ENCODE measurements at regions not wholly inside any gene's neighbourhood (a gene's known extent, or its start where the extent isn't known, plus 50 kb on each side); places are given as distances from the start of the nearest gene placed in this dataset.

DNA sequence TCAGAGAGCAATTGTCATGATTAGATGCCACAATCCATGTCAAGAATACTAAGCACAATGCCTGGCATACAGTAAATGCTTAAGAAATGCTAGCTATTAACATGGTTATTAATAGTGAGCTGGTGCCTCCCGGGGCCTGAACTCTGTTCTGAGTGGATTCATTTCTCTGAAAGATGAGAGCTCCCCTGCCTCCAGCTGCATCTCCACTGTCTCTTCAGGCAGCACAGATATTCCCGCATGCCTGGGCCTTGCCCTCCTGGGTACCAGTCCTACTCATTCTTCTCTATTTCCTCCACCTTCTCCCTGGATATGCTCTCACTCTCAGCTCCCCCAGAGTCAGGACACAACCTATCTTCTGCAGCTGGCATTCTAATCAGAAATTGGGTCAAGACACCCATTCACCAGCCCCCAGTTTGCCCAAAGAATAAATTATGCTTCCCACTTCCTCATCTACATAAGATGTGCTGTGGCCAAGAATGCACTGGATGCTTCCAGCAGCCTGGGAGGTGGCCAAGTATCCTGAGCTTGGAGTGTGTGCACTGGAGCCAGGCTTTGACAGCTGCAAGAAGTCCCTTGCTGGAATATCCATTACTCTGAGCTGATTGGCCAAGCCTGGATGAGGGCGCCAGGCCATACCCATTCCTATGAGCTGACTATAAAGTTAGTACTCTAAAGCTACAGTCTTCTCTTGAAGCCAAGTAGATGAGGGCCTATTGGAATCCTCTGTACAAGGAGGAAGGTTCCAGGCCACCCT lies 669.0 kb downstream of the ACTL7B start:
- Histone ChIP-seq H3K79me2 (ENCODE audit: insufficient read depth, low read length) (no peaks in the 10 kb centered on the region), H3K27me3 (ENCODE audit: insufficient read depth, low read length, poor library complexity, severe bottlenecking) (no peaks in the 10 kb centered on the region), H3K4me2 (ENCODE audit: low read depth, low read length, poor library complexity, severe bottlenecking) (no peak overlapping the region), H3K4me1 (ENCODE audit: insufficient read depth, low read length, poor library complexity, severe bottlenecking) (no peaks in the 10 kb centered on the region), H4K20me1 (ENCODE audit: insufficient read depth, low read length, poor library complexity, severe bottlenecking) (no peaks in the 10 kb centered on the region), H3K9ac (ENCODE audit: low read depth, low read length, poor library complexity, severe bottlenecking) (no peak overlapping the region), H3K4me3 (ENCODE audit: low read length, poor library complexity, severe bottlenecking) (no peak overlapping the region), H3K9me2 (replicated peaks; ENCODE audit: low read depth, low read length) (no peaks in the 10 kb centered on the region), H3F3A (ENCODE audit: low read depth) (no peaks in the 10 kb centered on the region), H3K9me3 (ENCODE audit: insufficient read depth, low read depth, low read length) (no peaks in the 10 kb centered on the region), H2AFZ (ENCODE audit: low read length) (no peak overlapping the region), H3K36me3 (ENCODE audit: insufficient read depth, low read length) (no peaks in the 10 kb centered on the region)
- TF ChIP-seq EZH2phosphoT487 (IDR thresholded peaks at IDR 0.05; ENCODE audit: borderline replicate concordance), result no peak
- no peak for TF ChIP-seq CTCF (conservative IDR thresholded peaks at IDR 0.05; ENCODE audit: low read length)

GRCh38 chr9:108185613-108186012 lies 670.2 kb downstream of the ACTL7B start:
- no peak for TF ChIP-seq CTCF (conservative IDR thresholded peaks at IDR 0.05; ENCODE audit: low read length)
- TF ChIP-seq EZH2phosphoT487 (IDR thresholded peaks at IDR 0.05; ENCODE audit: borderline replicate concordance), result no peak
- no peak overlapping the region for H3K4me3 ChIP-seq (ENCODE audit: low read length, poor library complexity, severe bottlenecking)

DNA sequence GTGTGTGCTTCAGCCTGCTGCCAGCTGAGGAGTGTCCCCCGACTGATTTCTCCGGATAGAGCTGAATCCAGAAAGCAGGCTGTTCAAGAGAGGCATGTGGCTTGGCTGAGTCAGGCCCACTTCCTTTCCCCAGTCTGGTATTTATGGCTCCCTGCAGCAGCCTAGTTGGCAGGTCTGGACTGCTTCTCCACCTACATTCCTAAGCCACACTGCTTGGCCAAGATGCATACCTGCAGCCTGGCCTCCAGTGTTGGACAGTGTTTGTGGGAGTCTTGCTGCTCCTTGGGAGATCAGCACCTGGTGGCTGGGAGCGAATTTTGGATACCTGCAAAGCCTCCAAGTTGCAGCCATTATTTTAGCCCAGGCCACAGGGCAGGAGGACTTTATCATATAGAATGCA lies 670.8 kb downstream of the ACTL7B start:
- Histone ChIP-seq H3K36me3 (ENCODE audit: insufficient read depth, low read length) (no peaks in the 10 kb centered on the region), H3K9me3 (ENCODE audit: insufficient read depth, low read depth, low read length) (no peaks in the 10 kb centered on the region; the same call in 1 of the 2 replicates), H3K9ac (ENCODE audit: low read depth, low read length, poor library complexity, severe bottlenecking) (no peak overlapping the region), H3F3A (ENCODE audit: low read depth) (no peaks in the 10 kb centered on the region), H3K27me3 (ENCODE audit: insufficient read depth, low read length, poor library complexity, severe bottlenecking) (no peaks in the 10 kb centered on the region), H3K4me2 (ENCODE audit: low read depth, low read length, poor library complexity, severe bottlenecking) (no peak overlapping the region), H3K79me2 (ENCODE audit: insufficient read depth, low read length) (no peaks in the 10 kb centered on the region), H2AFZ (ENCODE audit: low read length) (no peak overlapping the region), H3K4me3 (ENCODE audit: low read length, poor library complexity, severe bottlenecking) (no peak overlapping the region), H3K9me2 (replicated peaks; ENCODE audit: low read depth, low read length) (no peaks in the 10 kb centered on the region), H4K20me1 (ENCODE audit: insufficient read depth, low read length, poor library complexity, severe bottlenecking) (no peaks in the 10 kb centered on the region), H3K4me1 (ENCODE audit: insufficient read depth, low read length, poor library complexity, severe bottlenecking) (no peaks in the 10 kb centered on the region)
- no peak for TF ChIP-seq EZH2phosphoT487 (IDR thresholded peaks at IDR 0.05; ENCODE audit: borderline replicate concordance)
- no peak for TF ChIP-seq CTCF (conservative IDR thresholded peaks at IDR 0.05; ENCODE audit: low read length)

More at GRCh38 chr9:108185613-108186012, 670.2 kb downstream of the ACTL7B start:
- Histone ChIP-seq H3K27me3 (ENCODE audit: insufficient read depth, low read length, poor library complexity, severe bottlenecking) (no peaks in the 10 kb centered on the region), H3K9ac (ENCODE audit: low read depth, low read length, poor library complexity, severe bottlenecking) (no peak overlapping the region), H3K79me2 (ENCODE audit: insufficient read depth, low read length) (no peaks in the 10 kb centered on the region), H3K36me3 (ENCODE audit: insufficient read depth, low read length) (no peaks in the 10 kb centered on the region), H4K20me1 (ENCODE audit: insufficient read depth, low read length, poor library complexity, severe bottlenecking) (no peaks in the 10 kb centered on the region), H3K9me2 (replicated peaks; ENCODE audit: low read depth, low read length) (no peaks in the 10 kb centered on the region), H3F3A (ENCODE audit: low read depth) (no peaks in the 10 kb centered on the region), H3K4me1 (ENCODE audit: insufficient read depth, low read length, poor library complexity, severe bottlenecking) (no peaks in the 10 kb centered on the region), H3K9me3 (ENCODE audit: insufficient read depth, low read depth, low read length) (no peaks in the 10 kb centered on the region; the same call in 1 of the 2 replicates), H2AFZ (ENCODE audit: low read length) (no peak overlapping the region), H3K4me2 (ENCODE audit: low read depth, low read length, poor library complexity, severe bottlenecking) (no peak overlapping the region)

All from Loucy (cell line).